ENCODE measurements at regions not wholly inside any gene's neighbourhood (a gene's known extent, or its start where the extent isn't known, plus 50 kb on each side); places are given as distances from the start of the nearest gene placed in this dataset.

- DNase-seq = no peak
Observed at GRCh38 chr5:158433634-158434033, 574.7 kb upstream of the CLINT1 start.

GRCh38 chr5:158431369-158432029 lies 572.6 kb upstream of the CLINT1 start:
- no peak for DNase-seq

- no peak for DNase-seq
Observed at GRCh38 chr5:158430798-158431167, 571.8 kb upstream of the CLINT1 start.

- no peak for DNase-seq
Observed at GRCh38 chr5:158430166-158430797, 571.3 kb upstream of the CLINT1 start.

GRCh38 chr5:158429564-158429963 lies 570.6 kb upstream of the CLINT1 start:
- DNase-seq = no peak

- DNase-seq = no peak
Observed at GRCh38 chr5:158423623-158424200, 564.8 kb upstream of the CLINT1 start.

- no peak for DNase-seq
Observed at GRCh38 chr5:158422653-158423515, 563.9 kb upstream of the CLINT1 start.

- DNase-seq = no peak
Observed at GRCh38 chr5:158421319-158421718, 562.4 kb upstream of the CLINT1 start.

- peak in 2 of 3 donors; percentile 33 to 40 for DNase-seq
Observed at GRCh38 chr5:158419186-158419585, 560.2 kb upstream of the CLINT1 start.

- DNase-seq = no peak
Observed at GRCh38 chr5:158414780-158415179, 555.8 kb upstream of the CLINT1 start.

- no peak for DNase-seq
Observed at GRCh38 chr5:158414333-158414762, 555.4 kb upstream of the CLINT1 start.

- peak; percentile 54 to 88 (median 87) for DNase-seq
Observed at GRCh38 chr5:158413122-158413680, 554.3 kb upstream of the CLINT1 start.

GRCh38 chr5:158410976-158411375 lies 552.0 kb upstream of the CLINT1 start:
- DNase-seq = no peak

GRCh38 chr5:158409507-158409906 lies 550.6 kb upstream of the CLINT1 start:
- DNase-seq = no peak

GRCh38 chr5:158407824-158408195 lies 548.9 kb upstream of the CLINT1 start:
- DNase-seq = no peak

GRCh38 chr5:158406884-158407823 lies 548.2 kb upstream of the CLINT1 start:
- DNase-seq = peak; percentile 28 to 72 (median 67)

GRCh38 chr5:158398360-158399201 lies 539.6 kb upstream of the CLINT1 start:
- no peak for DNase-seq

- DNase-seq = no peak
Observed at GRCh38 chr5:158397278-158397677, 538.3 kb upstream of the CLINT1 start.

GRCh38 chr5:158394102-158394501 lies 535.2 kb upstream of the CLINT1 start:
- DNase-seq = no peak

- no peak for DNase-seq
Observed at GRCh38 chr5:158393457-158393856, 534.5 kb upstream of the CLINT1 start.

GRCh38 chr5:158392753-158393152 lies 533.8 kb upstream of the CLINT1 start:
- no peak for DNase-seq

All from suppressor macrophage treated with lipopolysaccharide for 1 hour (primary cell).